Tibial nerve (tissue), 4 donors: ENCODE measurements at regions not wholly inside any gene's neighbourhood (a gene's known extent, or its start where the extent isn't known, plus 50 kb on each side); places are given as distances from the start of the nearest gene placed in this dataset.

Experiments
- DNase-seq, 2 donors: peaks; one replicate each; pipeline ENCODE4 v3.0.0-alpha.2; 2019; ENCODE audit warnings: low spot score in 2 of 2
- H3K27ac ChIP-seq, 4 donors: fragments of 200-600 bp; sonication (generic) in 3 of 4; one replicate each; pipeline ENCODE4 v1.5.1; 2017 to 2019; ENCODE audit warnings: mild to moderate bottlenecking in 1 of 4
- H3K27me3 ChIP-seq, 2 donors: fragments of 200-600 bp; sonication (generic) in 1 of 2; one replicate each; pipeline versions ENCODE4 v1.5.1 to v1.6.0; 2017 to 2019
- H3K36me3 ChIP-seq, 3 donors: fragments of 200-600 bp; sonication (generic); one replicate each; pipeline ENCODE4 v1.5.1; 2018 to 2019
- H3K4me1 ChIP-seq, 4 donors: fragments of 200-600 bp; sonication (generic) in 3 of 4; one replicate each; pipeline ENCODE4 v1.5.1; 2017 to 2019
- H3K4me3 ChIP-seq, 4 donors: fragments of 200-600 bp; sonication (generic) in 3 of 4; one replicate each; pipeline ENCODE4 v1.5.1; 2017 to 2019; ENCODE audit warnings: mild to moderate bottlenecking in 1 of 4, moderate library complexity in 1 of 4
- H3K9me3 ChIP-seq, 4 donors: fragments of 200-600 bp; sonication (generic) in 3 of 4; one replicate each; pipeline ENCODE4 v1.5.1; 2017 to 2019
- EP300 ChIP-seq, 2 donors: sonication (generic); formaldehyde crosslinking; IDR thresholded peaks; one replicate each; pipeline ENCODE4 v1.6.1; 2017; ENCODE audit warnings: antibody characterized with exemption in 2 of 2, mild to moderate bottlenecking in 1 of 2
- POLR2A ChIP-seq, 2 donors: fragments of 450-650 bp; IDR thresholded peaks; one replicate each; pipeline ENCODE4 v1.6.1; 2017; ENCODE audit warnings: antibody characterized with exemption in 2 of 2, mild to moderate bottlenecking in 2 of 2, moderate library complexity in 2 of 2
- WGBS, 2 donors: methylation state at CpG; one replicate each; pipeline ENCODE4 v1.1.5; 2018; 5-methylcytosine and 5-hydroxymethylcytosine counted together
- TF ChIP-seq, protein P1 (sequence below), 5 experiments: fragments of 200-600 bp in 3 of 5; fragments of 450-650 bp in 2 of 5; sonication (generic) in 3 of 5; IDR thresholded peaks; one replicate each; pipeline ENCODE4 v1.5.1; 2016 to 2019; ENCODE audit warnings: antibody characterized with exemption in 5 of 5, mild to moderate bottlenecking in 3 of 5, moderate library complexity in 2 of 5

- H3K4me1 ChIP-seq: no peaks in the 10 kb centered on the region
- H3K4me3 ChIP-seq: no peak overlapping the region
- WGBS, 2 donors: 27 to 29% methylated on average over 9 of the region's 9 CpGs
- no peak overlapping the region for H3K27ac ChIP-seq
- no peak for DNase-seq
- H3K27me3 ChIP-seq: no peaks in the 10 kb centered on the region
- H3K36me3 ChIP-seq: no peaks in the 10 kb centered on the region
- no peak for TF ChIP-seq POLR2A (IDR thresholded peaks at IDR 0.05)
- TF ChIP-seq, protein P1, sequence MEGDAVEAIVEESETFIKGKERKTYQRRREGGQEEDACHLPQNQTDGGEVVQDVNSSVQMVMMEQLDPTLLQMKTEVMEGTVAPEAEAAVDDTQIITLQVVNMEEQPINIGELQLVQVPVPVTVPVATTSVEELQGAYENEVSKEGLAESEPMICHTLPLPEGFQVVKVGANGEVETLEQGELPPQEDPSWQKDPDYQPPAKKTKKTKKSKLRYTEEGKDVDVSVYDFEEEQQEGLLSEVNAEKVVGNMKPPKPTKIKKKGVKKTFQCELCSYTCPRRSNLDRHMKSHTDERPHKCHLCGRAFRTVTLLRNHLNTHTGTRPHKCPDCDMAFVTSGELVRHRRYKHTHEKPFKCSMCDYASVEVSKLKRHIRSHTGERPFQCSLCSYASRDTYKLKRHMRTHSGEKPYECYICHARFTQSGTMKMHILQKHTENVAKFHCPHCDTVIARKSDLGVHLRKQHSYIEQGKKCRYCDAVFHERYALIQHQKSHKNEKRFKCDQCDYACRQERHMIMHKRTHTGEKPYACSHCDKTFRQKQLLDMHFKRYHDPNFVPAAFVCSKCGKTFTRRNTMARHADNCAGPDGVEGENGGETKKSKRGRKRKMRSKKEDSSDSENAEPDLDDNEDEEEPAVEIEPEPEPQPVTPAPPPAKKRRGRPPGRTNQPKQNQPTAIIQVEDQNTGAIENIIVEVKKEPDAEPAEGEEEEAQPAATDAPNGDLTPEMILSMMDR (IDR thresholded peaks at IDR 0.05): no peak
- TF ChIP-seq EP300 (IDR thresholded peaks at IDR 0.05): no peak
- H3K9me3 ChIP-seq: no peaks in the 10 kb centered on the region
Measured at GRCh38 chr2:10977003-10977402, 65.3 kb downstream of the KCNF1 start.

- Histone ChIP-seq H3K4me3 (no peak overlapping the region), H3K27ac (no peak overlapping the region), H3K9me3 (no peaks in the 10 kb centered on the region), H3K36me3 (no peaks in the 10 kb centered on the region), H3K27me3 (no peaks in the 10 kb centered on the region), H3K4me1 (no peaks in the 10 kb centered on the region)
- 57 to 59% methylated on average over 7 of the region's 7 CpGs for WGBS, 2 donors
- DNase-seq: no peak
- TF ChIP-seq EP300 (IDR thresholded peaks at IDR 0.05): no peak
- no peak for TF ChIP-seq POLR2A (IDR thresholded peaks at IDR 0.05)
- TF ChIP-seq, protein P1 (IDR thresholded peaks at IDR 0.05): no peak
Measured at GRCh38 chr2:10977621-10978020, 65.9 kb downstream of the KCNF1 start.

GRCh38 chr2:10978090-10978670 is 66.4 kb downstream of the KCNF1 start:
- Histone ChIP-seq H3K27me3 (no peaks in the 10 kb centered on the region), H3K9me3 (no peaks in the 10 kb centered on the region), H3K36me3 (no peaks in the 10 kb centered on the region), H3K27ac (no peak overlapping the region), H3K4me1 (no peaks in the 10 kb centered on the region), H3K4me3 (no peak overlapping the region)
- no peak for DNase-seq
- no peak for TF ChIP-seq POLR2A (IDR thresholded peaks at IDR 0.05)
- TF ChIP-seq EP300 (IDR thresholded peaks at IDR 0.05): no peak
- TF ChIP-seq, protein P1 (IDR thresholded peaks at IDR 0.05): no peak
- 86 to 89% methylated on average over 22 of the region's 22 CpGs for WGBS, 2 donors

DNA sequence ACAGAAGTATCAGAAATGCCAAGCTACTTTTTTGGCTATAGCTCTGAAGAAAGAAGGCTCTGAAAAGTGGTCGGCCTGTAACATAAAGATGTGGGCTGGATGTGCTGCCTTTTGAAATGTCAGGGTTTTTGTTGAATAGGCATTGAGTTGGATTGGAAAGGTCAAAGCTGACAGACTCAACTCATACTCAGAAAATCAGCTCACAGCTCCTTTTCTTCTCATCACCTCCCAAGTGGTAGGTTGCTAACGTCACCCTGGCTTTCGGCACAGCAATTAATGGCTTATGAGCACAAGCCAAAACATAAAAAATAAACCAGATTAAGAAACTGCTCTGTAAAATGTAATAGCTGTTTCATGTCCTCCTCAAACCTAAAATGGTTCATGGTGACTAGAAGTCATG is 68.3 kb downstream of the KCNF1 start:
- H3K36me3 ChIP-seq: no peaks in the 10 kb centered on the region
- H3K27me3 ChIP-seq: no peaks in the 10 kb centered on the region
- H3K4me3 ChIP-seq: no peak overlapping the region
- H3K9me3 ChIP-seq: no peaks in the 10 kb centered on the region
- no peak for TF ChIP-seq EP300 (IDR thresholded peaks at IDR 0.05)
- no peak for TF ChIP-seq POLR2A (IDR thresholded peaks at IDR 0.05)
- TF ChIP-seq, protein P1 (IDR thresholded peaks at IDR 0.05): no peak
- peaks cover 0 to 4% (median under 1%) of the 10 kb centered on the region in 4 donors for H3K4me1 ChIP-seq
- WGBS, 2 donors: 51 to 52% methylated on average over 3 of the region's 3 CpGs
- no peak overlapping the region for H3K27ac ChIP-seq
- DNase-seq: no peak

DNA sequence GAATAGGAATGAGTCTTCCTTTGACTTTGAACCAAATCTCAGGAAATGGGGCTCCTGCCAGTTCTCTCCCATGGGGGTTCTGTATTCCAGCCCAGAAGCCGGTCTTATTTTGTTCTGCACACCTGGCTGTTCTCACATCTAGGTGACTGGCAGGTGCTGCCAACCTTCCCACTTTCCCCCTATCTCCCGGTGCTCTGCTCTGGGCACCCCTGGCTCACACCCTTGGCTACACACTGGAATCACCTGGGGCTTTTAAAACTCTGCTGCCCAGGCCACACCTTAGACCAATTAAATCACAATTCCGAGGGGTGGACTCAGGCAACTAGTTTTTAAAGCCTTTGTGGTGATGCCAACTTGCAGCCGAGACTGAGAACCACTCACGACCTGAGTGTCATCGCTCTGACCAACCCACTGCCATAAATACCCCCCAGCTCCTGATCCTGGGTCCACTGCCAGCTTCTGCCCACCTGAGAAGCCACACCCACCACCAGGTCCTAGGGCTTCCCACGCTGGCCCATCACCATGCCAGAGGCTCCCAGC is 69.2 kb downstream of the KCNF1 start:
- no peaks in the 10 kb centered on the region for H3K36me3 ChIP-seq
- no peak overlapping the region for H3K27ac ChIP-seq
- H3K27me3 ChIP-seq: no peaks in the 10 kb centered on the region
- no peaks in the 10 kb centered on the region for H3K9me3 ChIP-seq
- no peak overlapping the region for H3K4me3 ChIP-seq
- no peak for TF ChIP-seq POLR2A (IDR thresholded peaks at IDR 0.05)
- no peak for TF ChIP-seq EP300 (IDR thresholded peaks at IDR 0.05)
- TF ChIP-seq, protein P1 (IDR thresholded peaks at IDR 0.05): no peak
- peaks cover 0 to 4% (median 2%) of the 10 kb centered on the region in 4 donors for H3K4me1 ChIP-seq
- no peak for DNase-seq
- 92 to 97% methylated on average over 7 of the region's 7 CpGs for WGBS, 2 donors
